ENCODE measurements at regions not wholly inside any gene's neighbourhood (a gene's known extent, or its start where the extent isn't known, plus 50 kb on each side); places are given as distances from the start of the nearest gene placed in this dataset.

DNA sequence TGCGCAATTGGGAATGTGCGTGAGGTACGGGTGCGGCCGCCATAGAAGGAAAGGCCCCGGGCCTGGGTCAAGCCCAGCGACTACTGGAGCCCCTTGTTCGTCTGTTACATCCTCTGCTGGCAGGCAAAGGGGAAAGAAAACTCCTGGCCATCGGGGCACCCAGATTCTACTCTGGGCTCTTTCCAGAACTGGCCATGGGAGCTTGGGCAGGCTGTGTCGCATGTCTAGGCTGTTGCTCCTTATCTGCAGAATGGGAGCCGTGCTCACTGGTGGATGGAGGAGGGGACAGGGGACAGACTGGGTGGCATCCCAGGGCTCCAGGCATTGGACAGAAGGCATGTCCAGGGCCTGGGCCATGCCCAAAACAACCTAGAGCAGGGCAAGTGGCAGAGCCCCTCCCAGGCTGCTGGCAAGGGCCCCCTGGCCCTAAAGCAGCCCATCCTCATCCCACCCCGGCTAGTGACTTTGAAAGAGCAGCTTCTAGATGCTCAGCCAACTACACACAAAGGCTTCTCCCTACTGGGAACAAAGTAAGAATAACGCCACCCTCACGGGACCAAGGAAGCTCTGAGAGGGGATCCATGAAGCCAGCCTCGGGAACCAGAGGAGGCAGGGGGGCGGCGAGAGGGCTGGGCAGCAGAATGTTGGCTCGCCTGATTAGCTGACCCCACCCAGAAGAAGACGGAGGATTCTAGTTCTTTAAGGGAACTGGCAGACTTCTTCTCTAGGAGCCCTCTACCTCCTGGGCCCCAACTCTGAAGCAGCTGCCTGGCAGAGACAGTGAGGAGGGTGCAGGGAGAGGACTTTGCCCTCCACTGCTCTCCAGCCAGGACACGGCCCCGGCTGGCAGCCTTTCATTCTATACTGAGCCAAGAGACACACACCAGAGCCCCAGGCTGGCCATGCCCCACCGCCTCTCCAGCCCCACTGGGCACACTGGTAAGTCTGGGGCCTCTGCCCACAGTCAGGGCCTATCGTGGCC, 96.8 kb downstream of the SINHCAF start:
- no peak for DNase-seq (ENCODE audit: low read depth)
- TF ChIP-seq, protein P1, sequence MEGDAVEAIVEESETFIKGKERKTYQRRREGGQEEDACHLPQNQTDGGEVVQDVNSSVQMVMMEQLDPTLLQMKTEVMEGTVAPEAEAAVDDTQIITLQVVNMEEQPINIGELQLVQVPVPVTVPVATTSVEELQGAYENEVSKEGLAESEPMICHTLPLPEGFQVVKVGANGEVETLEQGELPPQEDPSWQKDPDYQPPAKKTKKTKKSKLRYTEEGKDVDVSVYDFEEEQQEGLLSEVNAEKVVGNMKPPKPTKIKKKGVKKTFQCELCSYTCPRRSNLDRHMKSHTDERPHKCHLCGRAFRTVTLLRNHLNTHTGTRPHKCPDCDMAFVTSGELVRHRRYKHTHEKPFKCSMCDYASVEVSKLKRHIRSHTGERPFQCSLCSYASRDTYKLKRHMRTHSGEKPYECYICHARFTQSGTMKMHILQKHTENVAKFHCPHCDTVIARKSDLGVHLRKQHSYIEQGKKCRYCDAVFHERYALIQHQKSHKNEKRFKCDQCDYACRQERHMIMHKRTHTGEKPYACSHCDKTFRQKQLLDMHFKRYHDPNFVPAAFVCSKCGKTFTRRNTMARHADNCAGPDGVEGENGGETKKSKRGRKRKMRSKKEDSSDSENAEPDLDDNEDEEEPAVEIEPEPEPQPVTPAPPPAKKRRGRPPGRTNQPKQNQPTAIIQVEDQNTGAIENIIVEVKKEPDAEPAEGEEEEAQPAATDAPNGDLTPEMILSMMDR (IDR thresholded peaks at IDR 0.05; ENCODE audit: insufficient read depth, low read length, poor library complexity, severe bottlenecking) = no peak
- Histone ChIP-seq H3K4me3 (ENCODE audit: low read depth, low read length) (no peak overlapping the region), H3K27me3 (ENCODE audit: control insufficient read depth, insufficient read depth, low read length) (peaks cover 3% of the 10 kb centered on the region), H3K36me3 (ENCODE audit: control insufficient read depth, insufficient read depth, low read length) (no peaks in the 10 kb centered on the region)

DNA sequence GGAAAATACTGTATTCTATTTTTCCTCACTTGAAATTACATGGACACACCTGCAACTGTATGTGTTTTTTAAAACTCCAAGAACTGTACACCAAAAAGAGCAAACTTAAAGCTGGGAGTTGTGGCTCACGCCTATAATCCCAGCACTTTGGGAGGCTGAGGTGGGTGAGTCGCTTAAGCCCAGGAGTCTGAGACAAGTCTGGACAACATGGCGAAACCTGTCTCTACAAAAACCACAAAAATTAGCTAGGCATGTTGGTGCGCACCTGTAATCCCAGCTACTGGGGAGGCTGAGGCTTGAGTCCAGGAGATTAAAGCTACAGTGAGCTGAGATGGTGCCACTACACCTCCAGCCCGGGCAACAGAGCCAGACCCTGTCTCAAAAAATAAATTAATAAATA, 95.9 kb downstream of the SINHCAF start:
- Histone ChIP-seq H3K4me3 (ENCODE audit: low read depth, low read length) (no peak overlapping the region), H3K36me3 (ENCODE audit: control insufficient read depth, insufficient read depth, low read length) (no peaks in the 10 kb centered on the region), H3K27me3 (ENCODE audit: control insufficient read depth, insufficient read depth, low read length) (peaks cover 9% of the 10 kb centered on the region)
- DNase-seq (ENCODE audit: low read depth) = no peak
- TF ChIP-seq, protein P1 (IDR thresholded peaks at IDR 0.05; ENCODE audit: insufficient read depth, low read length, poor library complexity, severe bottlenecking) = no peak
